ENCODE measurements at regions not wholly inside any gene's neighbourhood (a gene's known extent, or its start where the extent isn't known, plus 50 kb on each side); places are given as distances from the start of the nearest gene placed in this dataset.

DNA sequence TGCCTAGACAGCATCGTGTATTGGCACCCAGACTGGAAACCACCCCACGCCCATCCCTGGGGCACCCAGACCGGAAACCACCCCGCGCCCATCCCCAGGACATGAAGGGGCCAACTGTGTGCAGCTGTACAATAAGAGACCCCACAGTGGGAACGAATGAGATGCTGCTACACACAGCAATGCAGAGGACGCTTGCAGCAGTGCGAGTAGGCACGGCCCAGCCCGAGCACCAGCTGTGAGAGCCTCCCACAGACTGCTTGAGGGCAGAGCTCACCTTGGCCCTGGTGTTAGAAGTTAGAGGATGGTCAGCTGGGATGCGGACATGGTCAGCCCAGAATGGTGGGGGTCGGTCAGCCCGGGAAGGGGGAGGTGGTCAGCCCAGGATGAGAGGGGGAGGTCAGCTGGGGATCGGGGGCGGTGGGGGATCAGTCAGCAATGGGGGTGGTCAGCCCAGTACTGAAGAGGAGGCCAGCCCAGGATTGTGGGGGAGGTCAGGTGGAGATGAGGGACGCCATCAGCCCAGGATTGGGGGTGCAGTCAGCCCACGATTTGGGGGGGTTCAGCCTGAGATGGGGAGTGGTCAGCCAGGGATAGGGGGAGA lies 340.0 kb downstream of the C16orf95 start:
- no peak for DNase-seq (ENCODE audit: low read depth in 2 of 2)

DNA sequence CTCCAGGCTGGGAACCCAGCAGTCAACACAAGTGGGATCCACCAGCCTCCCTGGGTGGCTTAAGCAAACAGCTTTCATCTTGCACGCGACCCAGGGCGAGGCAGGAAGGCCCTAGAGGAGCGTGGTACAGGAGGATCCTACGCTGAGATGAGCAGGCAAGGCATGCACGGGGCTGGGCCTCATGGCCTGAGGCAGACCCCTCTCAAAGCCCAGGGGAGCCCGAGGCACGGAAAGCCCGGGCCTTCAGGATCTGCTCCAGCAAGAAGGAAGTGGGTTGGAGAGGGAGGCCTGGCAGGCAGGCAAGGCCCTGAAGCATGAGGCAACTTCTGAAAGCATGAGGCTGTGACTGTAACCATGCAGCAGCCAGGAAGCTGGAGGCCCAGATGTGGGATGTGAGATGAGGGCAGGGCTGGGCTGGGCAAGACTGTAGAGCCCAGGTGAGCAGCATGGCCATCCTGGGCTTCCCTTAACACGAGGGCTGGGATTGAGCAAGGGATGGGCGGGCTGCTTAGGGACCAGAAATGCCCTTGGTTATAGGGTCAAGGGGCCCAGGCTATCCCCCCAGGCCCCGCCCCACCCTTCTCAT lies 338.7 kb downstream of the C16orf95 start:
- no peak for DNase-seq (ENCODE audit: low read depth in 2 of 2)

DNA sequence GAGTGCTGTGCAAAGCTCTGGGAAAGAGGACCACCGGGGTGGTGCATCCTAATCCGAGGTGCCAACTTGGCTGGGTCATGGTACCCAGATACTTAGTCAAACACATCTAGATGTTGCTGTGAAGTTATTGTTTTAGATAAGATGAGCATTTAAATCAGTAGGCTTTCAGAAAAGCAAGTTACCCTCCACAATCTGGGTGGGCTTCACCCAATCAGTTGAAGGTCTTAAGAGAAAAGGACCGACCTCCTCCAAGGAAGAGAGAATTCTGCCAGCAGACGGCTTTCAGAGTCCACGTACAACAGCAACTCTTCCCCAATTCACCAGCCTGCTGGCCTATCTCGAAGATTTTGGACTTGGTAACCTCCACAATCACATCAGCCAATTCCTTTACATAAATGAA lies 338.1 kb downstream of the C16orf95 start:
- no peak for DNase-seq (ENCODE audit: low read depth in 2 of 2)

DNA sequence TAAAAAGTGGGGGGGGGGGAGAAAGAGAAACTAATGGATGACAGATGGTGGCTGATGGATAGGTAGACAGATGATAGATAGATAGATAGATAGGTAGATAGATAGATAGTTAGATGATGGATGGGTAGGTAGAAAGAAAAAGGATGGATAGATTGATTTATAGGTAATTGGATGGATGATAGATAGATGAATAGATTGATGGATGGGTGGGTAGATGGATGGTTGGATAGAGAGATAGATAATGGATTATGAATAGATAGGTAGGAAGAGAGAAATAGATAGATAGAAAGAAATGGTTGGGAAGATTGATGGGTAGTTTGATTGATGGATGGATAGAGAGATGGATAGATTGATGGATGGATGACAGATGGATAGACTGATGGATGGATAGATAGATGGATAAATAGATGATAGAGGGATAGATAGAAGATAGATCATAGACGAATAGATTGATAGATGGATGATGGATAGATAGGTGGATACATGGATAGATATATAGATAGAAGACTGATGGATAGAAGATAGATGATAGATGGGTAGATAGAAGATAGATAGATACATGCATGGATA lies 337.1 kb downstream of the C16orf95 start:
- no peak for DNase-seq (ENCODE audit: low read depth in 2 of 2)

DNA sequence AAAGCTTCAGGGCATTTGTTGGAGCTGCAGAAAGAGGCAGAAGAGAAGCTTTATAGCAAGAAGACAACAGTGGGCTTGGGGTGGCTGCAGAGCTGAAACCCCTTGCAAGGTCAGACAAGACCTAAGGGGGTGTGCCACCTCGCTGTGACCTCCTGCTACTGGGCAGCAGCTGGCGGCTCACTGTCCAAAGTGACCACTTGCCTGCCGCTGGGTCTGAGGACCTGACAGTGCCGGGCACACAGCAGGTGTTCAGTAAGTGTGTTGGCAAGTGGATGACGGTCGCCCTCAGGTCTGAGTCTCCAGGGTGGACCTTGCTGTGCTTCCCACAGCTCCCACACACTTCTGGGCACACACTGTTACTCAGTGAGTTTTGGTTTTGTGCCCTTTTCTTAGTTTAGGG lies 336.5 kb downstream of the C16orf95 start:
- DNase-seq (ENCODE audit: low read depth in 2 of 2), result no peak

DNA sequence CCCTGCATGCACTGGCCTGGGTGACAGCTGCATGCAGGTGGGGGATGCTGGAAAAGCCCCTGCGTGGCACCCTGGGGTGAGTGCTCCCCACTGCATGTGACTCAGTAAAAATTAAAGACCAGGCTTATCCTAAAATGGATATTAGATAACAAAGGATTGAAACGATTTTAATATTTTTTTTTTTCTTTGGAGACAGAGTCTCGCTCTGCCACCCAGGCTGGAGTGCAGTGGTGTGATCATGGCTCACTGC lies 334.9 kb downstream of the C16orf95 start:
- no peak for DNase-seq (ENCODE audit: low read depth in 2 of 2)

DNA sequence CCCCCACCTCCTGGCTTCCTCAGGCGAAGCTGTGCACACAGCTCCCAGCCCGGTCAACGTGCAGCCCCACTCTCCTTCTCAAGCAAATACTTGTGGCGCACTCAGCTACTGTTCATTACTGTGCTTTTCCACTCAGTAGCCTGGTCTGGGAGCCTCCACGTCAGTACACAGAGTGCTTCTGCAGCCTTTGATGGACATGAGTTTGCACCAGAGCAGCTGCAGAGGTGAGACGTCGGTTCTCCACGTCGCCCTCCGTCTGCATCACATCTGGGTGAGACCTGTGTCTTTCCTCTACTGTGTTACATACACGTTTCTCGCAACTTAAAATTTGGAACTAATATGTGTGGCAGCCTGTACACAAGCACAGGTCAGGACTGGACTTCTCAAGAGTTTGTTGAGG lies 334.3 kb downstream of the C16orf95 start:
- no peak for DNase-seq (ENCODE audit: low read depth in 2 of 2)

DNA sequence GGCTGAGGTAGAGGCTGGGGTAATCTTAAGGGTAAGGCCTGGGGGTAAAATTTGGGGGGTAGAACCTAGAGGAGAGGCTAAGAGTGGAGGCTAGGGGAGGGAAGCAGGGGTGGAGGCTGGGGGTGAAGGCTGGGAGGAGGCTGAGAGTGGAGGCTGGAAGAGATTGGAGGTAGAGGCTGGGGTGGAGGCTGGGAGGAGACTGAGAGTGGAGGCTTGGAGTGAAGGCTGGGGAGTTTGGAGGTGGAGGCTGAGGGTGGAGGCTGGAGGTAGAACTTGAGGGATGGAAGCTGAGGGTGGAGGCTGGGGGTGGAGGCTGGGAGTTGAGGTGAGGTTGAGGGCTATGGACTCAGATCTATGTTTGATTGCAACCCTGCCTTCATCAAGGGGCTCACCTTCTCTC lies 333.6 kb downstream of the C16orf95 start:
- DNase-seq (ENCODE audit: low read depth in 2 of 2), result no peak

DNA sequence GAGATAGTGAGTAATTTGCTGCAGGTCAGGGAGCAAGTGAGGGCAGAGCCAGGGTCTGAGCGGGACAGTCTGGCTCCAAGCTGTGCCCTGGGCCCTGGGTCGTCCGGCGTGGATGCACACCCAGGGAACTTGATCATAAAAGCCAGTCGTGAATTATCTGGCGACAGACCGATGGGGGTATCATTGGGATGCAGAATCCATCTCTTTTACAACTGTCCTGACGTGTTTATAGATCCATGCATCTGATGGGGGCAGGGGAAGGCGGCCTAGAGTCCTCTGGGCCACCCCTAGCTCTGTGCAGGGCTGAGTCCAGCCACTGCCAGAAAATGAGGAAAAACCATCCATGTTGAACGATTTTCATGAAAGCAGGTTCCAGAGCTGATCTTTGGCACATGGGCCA lies 332.8 kb downstream of the C16orf95 start:
- no peak for DNase-seq (ENCODE audit: low read depth in 2 of 2)

DNA sequence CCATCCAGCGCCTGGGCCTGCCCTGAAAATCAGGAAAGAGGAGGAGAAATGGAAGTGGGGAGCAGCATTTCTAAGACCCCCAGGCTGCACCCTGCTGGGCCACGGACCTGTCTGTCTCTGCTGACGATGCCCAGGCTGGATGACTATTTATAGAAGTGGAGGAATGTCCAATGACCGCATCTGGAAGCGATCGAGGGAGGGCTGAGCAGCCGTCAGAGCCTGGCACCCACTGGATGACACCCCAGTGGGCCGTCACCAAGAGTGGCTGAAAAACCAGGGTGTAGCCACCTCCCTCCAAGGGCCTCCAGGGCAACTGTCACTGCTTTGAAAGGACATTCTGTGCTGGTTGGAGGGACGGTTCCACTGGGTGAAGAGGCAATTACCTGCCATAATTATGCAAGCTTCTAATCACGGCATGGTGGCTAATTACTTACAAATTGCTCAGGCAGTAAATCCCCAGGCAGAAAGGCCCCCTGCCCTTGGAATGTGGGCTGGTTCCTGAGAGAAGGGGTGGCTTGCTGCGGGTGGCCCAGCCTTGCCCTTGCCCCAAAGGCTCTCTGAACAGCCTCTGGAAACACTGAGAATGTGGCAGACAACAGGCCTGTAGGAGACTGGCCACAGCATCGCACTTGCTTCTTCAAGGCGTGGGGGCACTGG lies 332.1 kb downstream of the C16orf95 start:
- no peak for DNase-seq (ENCODE audit: low read depth in 2 of 2)

DNA sequence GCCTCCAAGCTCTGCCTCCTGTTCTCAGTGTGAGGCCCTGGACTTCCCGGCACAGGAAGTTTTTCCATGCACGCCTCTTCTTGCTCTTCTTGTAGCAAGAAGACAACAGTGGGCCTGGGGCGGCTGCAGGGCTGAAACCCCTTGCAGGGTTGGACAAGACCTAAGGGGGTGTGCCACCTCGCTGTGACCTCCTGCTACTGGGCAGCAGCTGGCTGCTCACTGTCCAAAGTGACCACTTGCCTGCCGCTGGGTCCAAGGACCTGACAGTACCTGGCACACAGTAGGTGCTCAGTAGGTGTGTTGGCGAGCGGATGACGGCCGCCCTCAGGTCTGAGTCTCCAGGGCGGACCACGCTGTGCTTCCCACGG lies 331.6 kb downstream of the C16orf95 start:
- DNase-seq (ENCODE audit: low read depth in 2 of 2), result no peak

DNA sequence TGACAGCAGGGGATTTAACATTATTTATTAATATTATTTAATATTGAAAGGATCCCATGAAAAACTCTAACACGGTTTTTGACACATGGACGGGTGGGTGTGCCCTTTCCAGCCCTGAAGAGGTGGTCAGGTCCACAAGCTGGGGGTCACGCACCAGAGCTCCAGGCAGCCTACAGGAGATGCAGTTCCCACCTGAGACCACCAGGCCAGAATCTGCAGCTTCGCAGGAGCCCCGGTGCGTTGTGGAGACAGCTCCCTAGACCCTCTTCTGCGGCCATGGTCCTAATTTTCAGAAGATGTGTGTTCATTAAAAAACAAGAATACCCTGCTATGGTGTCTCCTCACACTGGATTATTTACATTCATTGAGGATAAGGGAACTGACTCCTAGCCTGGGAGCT lies 331.1 kb downstream of the C16orf95 start:
- DNase-seq (ENCODE audit: low read depth in 2 of 2), result no peak

DNA sequence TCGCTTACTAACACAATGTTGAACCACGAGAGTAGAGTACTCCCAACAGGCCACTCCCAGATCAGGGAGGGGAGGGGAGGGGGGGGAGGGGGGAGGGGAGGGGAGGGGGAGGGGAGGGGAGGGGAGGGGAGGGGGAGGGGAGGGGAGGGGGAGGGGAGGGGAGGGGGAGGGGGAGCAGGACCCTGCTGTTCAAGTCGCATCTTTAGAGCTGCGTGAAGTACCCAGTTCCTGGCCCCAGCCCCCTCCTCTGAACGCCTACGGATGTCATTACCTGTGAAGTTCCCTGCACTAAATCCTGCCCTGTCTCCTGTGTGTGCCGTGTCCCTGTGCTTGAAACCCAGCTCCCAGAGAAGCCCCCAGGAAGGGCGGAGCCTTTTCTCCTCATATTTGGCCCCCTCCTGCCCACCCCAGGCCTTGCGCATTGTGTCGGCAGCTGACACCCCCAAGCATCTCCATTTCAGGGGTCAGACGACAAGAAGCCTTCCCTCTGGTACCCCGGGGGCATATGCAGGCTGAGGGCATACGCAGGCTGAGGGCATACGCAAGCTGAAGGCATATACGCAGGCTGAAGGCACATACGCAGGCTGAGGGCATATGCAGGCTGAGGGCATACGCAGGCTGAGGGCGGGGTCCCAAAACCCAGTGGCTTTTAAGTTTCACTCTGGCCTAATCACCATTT lies 330.2 kb downstream of the C16orf95 start:
- no peak for DNase-seq (ENCODE audit: low read depth in 2 of 2)

DNA sequence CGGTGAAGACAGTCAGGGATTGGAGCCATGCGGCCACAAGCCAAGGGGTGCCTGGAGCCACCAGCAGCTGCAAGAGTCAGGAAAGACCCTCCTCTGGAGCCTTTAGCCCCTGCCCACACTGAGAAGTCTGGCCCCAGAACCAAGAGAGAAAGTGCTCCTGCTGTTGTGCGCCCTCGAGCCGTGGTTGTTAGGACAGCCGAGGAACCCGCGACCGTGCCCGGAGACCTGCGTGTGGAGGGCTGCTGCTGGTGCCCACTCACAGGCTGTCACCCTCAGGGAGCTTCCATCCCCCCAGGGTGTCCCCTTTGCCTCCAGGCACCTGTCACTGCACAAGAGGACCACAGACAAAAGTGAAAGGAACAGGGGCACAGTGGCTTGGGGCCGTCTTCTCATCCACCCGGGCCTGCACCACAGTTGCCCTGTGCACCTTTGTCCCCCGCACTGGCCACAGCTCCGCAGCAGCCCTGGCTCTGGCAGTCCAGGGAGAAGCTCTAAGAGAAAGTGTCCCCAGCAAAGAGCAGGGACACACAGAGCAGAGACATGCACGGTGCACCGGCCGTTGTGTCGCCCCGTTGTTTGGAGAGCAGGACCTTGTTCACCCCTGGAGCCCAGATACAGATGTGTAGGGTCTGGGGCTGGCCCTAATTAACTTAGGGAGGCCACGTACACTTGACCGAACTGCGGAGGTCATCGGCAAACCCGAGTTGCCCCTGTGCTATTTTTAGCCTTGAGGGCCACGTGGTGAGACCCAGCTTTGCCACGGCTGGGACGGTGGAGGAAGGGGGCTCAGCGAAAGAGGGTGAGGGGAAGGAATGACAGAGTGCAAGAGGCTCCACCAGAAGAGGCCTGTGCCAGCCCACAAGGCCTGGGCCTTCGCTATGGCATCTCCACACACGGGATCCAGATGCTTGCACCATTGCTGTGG lies 329.2 kb downstream of the C16orf95 start:
- no peak for DNase-seq (ENCODE audit: low read depth in 2 of 2)

DNA sequence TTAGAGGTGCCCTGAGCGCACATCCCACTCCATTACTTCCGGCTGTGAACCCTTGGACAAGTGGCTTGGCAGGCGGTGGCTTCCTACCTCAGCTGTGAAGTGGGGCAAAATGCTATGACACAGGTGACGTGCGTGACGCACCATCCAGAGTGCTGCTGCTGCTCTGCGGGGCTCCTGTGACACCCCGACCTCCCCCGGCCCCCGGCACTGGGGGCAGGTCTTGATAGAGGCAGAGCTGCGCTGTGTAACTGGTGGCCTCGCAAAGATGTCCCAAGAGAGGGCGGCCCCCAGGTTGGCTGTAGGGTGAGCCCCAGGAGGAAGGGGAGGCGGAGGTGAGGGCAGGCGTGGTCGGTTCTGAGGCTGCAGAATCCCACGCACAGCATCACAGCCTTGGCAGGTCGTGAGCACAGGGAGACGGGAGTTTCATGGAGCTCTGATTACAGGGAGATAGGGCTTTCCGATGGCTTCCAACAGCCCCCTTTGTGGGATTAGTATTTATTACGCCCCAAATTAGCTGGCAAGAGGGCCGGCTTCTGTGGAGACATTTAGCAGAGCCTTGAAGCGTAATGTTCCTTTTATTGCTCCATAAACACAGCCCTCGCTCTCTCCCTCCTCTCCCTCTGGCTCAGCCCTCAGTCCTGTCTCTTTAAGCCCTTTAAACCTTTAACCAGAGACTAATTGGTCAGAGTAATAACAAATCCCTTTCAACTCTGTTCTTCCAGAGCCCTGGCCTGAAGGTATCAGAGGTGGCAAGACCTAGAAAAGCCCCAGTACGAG lies 328.1 kb downstream of the C16orf95 start:
- no peak for DNase-seq (ENCODE audit: low read depth in 2 of 2)

DNA sequence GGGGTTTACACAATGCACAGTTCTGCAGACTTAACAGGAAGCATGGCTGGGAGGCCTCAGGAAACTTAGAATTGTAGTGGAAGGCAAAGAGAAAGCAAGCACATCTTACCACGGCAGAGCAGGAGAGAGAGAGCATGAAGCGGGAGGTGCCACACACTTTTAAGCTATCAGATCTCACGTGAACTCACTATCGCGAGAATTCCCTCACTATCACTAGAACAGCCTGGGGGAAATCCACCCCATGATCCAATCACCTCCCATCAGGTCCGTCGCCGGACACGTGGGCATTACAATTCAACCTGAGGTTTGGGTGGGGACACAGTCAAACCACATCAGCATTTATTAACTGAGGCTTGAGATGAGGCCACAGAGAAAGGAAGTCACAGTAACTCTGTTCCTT lies 326.7 kb downstream of the C16orf95 start:
- no peak for DNase-seq (ENCODE audit: low read depth in 2 of 2)

DNA sequence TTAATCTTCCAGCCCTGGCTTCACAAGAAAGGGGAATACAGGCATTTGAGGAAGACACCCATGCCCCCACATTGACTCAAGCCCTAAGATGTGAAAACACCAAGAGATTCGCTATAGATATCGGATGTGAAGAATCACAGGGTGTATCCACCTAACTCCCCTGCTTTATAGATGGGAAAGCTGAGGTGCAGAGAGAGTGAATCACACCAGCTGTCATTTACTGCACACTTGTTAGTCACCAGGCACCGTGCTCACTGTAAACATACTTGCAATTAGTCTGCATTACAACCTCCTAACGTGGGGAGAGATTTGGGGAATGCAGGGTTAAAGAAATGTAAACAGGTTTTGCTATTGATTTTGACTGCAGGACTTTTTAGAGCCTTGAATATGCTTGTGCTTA lies 325.5 kb downstream of the C16orf95 start:
- no peak for DNase-seq (ENCODE audit: low read depth in 2 of 2)

DNA sequence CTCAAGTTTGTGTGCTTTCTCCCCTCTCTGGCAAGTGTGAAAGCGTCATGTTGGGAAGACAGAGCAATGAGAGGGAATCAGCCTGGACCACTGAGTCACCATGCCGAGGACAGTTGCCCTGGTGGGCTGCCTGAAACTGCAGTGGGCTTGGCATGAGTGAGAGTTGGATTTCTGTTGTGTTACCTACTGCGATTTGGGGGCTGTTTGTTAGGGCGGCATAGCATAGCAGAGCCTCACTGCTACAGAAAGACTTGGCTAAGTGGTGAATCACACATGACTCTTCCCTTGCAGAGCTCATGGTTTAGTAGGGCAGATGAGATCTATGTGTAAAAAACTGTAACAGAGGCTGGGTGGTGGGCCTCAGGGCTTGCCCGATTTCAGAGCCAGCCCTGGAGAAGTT lies 324.6 kb downstream of the C16orf95 start:
- no peak for DNase-seq (ENCODE audit: low read depth in 2 of 2)

DNA sequence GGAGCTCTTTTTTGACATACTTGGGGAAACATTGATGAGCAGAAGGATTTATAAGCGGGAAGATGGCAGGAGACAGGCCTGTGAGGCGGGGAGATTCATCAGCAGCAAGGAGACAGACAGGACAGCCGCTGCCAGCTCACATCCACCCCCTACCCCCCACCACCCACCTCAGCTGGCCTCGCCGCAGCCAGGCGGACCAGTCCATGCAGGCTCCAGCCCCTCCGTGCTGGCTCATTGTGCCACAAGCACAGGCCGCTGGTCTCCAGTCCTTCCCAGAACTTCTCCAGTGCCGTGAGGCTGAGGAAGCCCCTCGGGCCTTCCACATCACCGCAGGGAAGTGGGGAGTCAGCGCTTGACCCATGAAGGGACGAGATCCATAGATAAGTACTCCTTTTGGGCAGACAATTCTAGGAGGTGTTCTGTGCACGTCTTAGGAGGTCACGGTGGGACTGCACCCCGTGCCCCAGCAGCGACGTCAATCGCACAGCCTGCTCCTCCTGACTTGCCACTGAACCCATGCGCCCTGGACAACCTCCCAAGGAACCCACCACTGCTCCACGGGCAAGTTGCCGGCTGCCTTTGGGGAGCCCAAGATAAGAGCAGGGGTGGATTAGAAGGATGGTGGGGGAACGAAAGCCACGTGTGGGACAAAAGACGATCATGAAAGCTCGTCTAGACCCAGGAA lies 323.6 kb downstream of the C16orf95 start:
- DNase-seq (ENCODE audit: low read depth in 2 of 2), result no peak

DNA sequence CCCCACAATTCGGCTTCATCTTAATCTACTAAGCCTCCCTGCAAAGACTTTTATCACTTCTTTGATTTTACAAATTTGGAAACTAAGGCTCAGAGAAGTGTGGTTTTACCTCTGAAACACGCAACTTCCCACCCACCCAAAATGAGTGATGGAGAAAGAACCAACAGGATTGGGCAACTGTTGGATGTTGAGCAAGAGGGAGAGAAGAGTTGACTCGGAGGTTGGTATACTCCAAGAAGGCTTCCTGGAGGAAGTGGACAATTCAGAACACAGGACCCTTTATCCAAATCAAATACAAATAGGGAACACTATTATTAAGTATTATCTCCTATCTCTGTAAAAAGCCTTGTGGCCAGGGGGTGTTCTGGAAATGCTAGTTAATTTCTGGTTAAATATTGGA lies 323.0 kb downstream of the C16orf95 start:
- DNase-seq (ENCODE audit: low read depth in 2 of 2), result no peak
